HG03460 (cell line): ENCODE measurements at regions not wholly inside any gene's neighbourhood (a gene's known extent, or its start where the extent isn't known, plus 50 kb on each side); places are given as distances from the start of the nearest gene placed in this dataset.

Source experiments
- ATAC-seq: cut with Tn5 transposase; IDR thresholded peaks from one replicate; pipeline ENCODE4 v1.9.1; 2021; ENCODE audit not compliant: unreplicated experiment

- ATAC-seq = no peak
These were observed 311.3 kb upstream of the NT5C1B start for GRCh38 chr2:18900691-18901141.

DNA sequence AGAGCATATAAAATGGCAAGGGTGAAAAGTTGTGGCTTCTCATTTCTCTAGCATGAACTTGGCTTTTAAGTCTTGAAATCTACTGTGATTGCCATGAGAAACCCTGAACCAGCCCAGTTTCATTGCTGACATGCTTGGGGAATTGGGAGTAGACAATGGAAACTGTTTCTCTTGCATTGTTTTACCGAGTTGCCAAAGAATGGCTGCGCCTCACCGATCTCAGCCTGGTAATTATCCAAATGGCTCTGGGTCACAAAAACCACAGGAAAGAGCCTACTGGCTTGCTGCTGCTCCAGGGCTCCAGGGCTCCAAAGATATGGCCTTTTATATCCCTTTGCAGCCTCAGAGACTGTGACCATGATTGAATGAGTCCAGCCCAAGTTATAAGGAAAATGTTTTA lies 310.4 kb upstream of the NT5C1B start:
- ATAC-seq = no peak

DNA sequence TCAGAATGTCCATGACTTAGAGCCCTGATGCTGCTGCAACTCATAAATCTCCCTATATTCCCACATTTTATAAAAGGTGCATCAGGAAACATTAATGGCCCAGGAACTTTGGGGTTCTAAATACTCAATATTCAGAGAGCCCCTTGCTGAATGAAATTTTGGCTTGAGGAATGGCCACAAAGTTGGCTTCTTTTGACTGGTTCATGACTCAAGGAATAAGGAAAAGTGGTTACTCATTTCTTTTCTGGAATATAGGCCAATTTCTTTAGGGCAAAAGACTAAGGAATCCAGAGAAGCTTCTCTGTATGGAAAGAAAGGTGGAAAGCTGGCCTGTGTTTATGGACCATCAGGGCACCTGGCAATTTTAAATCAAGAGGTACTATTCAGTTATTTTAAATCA lies 308.9 kb upstream of the NT5C1B start:
- ATAC-seq = no peak

GRCh38 chr2:18896125-18896764 lies 306.9 kb upstream of the NT5C1B start:
- ATAC-seq = no peak

GRCh38 chr2:18891600-18892345 lies 302.4 kb upstream of the NT5C1B start:
- ATAC-seq = no peak

- no peak for ATAC-seq
These were observed 300.4 kb upstream of the NT5C1B start for GRCh38 chr2:18889565-18890332.

- no peak for ATAC-seq
These were observed 296.1 kb upstream of the NT5C1B start for GRCh38 chr2:18885457-18885856.

- ATAC-seq = no peak
These were observed 294.5 kb upstream of the NT5C1B start for GRCh38 chr2:18883616-18884456.

DNA sequence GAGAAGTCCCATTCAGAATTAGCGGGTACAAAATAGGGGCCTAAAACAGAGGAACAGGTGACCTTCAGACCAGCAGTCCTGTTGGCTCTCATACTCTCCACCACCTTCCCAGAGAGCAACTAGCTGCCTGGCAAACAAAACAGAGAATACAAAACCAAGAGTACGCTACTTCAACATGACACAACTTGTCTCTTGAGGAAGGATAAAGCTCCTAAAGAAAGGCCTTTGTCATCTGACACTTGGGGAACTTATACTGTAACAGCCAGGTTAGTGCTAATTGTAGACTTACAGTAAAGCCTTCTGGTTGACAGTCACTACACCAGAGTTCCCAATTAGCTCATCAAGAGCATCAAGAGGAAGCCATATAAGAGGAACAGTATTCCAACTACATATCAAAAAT lies 282.1 kb upstream of the NT5C1B start:
- ATAC-seq = no peak

DNA sequence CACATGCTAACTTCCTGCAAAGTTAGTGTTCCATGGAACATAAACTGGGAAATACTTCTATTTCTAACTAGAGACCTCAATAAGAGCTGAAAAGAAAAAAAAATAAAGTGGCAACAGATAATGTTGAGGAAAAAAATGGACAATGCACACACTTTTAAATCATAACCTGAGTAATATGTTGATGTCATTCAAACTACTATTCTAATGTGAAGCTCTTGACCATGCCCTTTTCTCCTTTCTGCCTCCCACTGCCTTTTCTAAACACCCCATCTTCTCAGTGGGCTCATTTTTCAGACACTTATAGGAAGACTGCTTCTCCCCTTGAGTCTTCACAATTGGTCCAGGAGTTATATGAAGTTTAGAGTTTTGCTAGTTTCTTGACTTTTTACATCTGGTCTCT lies 280.9 kb upstream of the NT5C1B start:
- ATAC-seq = no peak

DNA sequence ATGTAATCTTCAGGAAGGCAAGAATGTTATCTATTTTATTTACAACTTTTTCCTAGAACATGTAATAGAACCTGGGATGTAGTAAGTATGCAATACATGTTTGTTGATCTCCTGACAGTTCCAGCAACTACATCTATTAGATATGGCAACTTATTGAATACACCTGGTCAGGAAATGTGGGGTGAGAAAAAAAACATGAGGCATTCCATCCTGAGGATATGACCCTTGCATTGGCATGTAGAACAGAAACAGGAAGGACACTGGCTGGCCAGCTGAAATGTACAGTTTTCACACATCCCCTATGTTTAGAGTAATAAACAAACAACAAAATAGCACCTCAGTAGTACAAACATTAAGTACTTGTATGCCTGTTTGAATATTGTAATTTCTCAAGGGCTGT lies 272.6 kb upstream of the NT5C1B start:
- ATAC-seq = no peak

DNA sequence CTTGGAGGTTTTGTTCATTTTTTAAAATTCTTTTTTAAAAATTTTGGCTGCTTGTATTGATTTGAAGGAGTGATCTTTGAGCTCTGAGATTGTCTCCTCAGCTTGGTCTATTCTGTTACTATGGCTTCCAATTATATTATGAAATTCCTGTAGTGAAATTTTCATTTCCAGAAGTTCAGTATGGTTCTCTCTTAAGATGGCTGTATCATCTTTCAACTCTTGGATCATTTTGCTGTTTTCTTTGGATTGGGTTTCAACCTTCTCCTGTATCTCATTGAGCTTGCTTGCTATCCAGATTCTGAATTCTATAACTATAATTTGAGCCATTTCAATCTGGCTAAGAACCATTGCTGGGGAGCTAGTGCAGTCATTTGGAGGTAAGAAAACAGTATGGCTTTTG lies 270.8 kb upstream of the NT5C1B start:
- ATAC-seq = no peak

DNA sequence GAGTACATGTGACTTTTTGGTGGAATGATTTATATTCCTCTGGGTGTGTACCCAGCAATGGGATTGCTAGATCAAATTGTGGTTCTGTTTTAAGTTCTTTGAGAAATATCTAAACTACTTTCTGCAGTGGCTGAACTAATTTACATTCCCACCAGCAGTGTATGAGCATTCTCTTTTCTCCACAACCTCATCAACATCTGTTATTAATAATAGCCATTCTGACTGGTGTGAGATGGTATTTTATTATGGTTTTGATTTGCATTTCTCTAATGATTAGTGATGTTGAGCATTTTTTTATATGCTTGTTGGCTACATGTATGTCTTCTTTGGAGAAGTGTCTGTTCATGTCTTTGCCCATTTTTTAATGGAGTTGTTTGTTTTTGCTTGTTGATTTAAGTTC lies 267.4 kb upstream of the NT5C1B start:
- ATAC-seq = no peak

- ATAC-seq = peak; percentile 27
These were observed 265.7 kb upstream of the NT5C1B start for GRCh38 chr2:18855027-18855426.

GRCh38 chr2:18849841-18850578 lies 260.6 kb upstream of the NT5C1B start:
- peak; percentile 85 for ATAC-seq

GRCh38 chr2:18848646-18849045 lies 259.3 kb upstream of the NT5C1B start:
- ATAC-seq = no peak

GRCh38 chr2:18845854-18846445 lies 256.6 kb upstream of the NT5C1B start:
- no peak for ATAC-seq

- no peak for ATAC-seq
These were observed 253.5 kb upstream of the NT5C1B start for GRCh38 chr2:18842836-18843235.

DNA sequence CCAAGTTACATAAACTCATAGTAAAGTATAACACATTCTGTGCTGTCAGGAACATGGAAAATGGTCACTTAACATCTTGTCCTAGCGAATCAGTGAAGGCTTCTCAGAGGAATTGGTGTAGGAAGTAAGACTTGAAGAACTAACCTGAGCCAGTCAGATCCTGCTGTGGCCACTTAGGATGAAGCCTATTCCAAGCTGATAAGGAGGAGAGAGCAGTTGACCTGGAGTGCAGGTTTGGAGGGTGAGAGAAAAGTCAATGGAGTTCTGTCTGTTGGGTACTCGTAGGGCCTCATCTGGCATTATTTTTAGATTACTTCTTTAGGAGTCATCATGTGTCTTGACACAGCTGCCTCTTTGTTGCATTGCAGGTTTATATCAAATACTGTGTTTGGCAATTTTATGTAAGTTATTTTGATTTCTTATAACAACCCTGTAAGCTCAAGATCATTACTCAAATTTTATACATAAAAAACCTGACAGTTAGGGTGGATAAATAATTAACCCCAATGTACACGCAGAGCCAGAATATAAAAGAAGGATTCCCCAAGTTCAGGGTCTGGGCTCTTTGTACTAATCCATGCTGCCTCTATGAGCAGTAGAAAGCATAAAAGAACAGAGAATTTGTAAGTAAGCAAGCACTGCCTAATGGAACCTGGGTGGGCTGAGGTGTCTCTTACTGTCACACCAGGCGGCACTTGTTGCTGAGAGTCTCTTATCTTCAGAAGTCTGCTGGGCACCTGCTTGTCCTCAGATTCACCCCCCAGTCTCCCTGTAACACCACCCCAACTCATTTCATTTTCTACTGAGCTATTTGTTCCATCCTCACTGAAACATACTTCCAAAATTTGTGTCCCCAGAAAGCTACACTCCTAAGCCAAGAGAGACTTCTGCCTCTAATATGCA lies 252.1 kb upstream of the NT5C1B start:
- no peak for ATAC-seq
